Memory B cell (primary cell): ENCODE measurements at regions not wholly inside any gene's neighbourhood (a gene's known extent, or its start where the extent isn't known, plus 50 kb on each side); places are given as distances from the start of the nearest gene placed in this dataset.
"Not testable (repeated sequence)": the region's sequence is repeated elsewhere in the genome, so short reads cannot be mapped to it uniquely, and the experiment has no call there.

Source experiments
- ATAC-seq: fragments of 150-1000 bp; cut with Tn5 transposase; 2 replicates; pipeline ENCODE4 v1.10.0; 2021; ENCODE audit warnings: low read depth, mild to moderate bottlenecking, moderate library complexity
- DNase-seq, 2 donors: peaks; one replicate each; pipeline ENCODE4 v3.0.0; 2022; ENCODE audit warnings: low spot score in 2 of 2
- H3K27ac Mint-ChIP-seq: one replicate; pipeline ENCODE4 v1.8.0; 2022; ENCODE audit warnings: mild to moderate bottlenecking, moderate library complexity, mixed read lengths
- H3K27me3 Mint-ChIP-seq: one replicate; pipeline ENCODE4 v1.8.0; 2022; ENCODE audit warnings: mixed read lengths
- H3K36me3 Mint-ChIP-seq: one replicate; pipeline ENCODE4 v1.8.0; 2022; ENCODE audit warnings: mild to moderate bottlenecking, mixed read lengths
- H3K4me1 Mint-ChIP-seq: one replicate; pipeline ENCODE4 v1.8.0; 2022; ENCODE audit warnings: mixed read lengths
- H3K4me3 Mint-ChIP-seq: one replicate; pipeline ENCODE4 v1.8.0; 2022; ENCODE audit warnings: mild to moderate bottlenecking, moderate library complexity, mixed read lengths
- H3K9me3 Mint-ChIP-seq: one replicate; pipeline ENCODE4 v1.8.0; 2022; ENCODE audit warnings: mixed read lengths

- Mint-ChIP-seq H3K4me3 (no peak overlapping the region), H3K36me3 (no peaks in the 10 kb centered on the region), H3K27me3 (no peaks in the 10 kb centered on the region), H3K4me1 (no peaks in the 10 kb centered on the region), H3K9me3 (peaks cover 6% of the 10 kb centered on the region), H3K27ac (no peak overlapping the region)
- DNase-seq = no peak
- ATAC-seq = no peak
These were observed 454.3 kb upstream of the PCDH10 start for GRCh38 chr4:132694775-132695174.

- not testable (repeated sequence) for H3K4me1 Mint-ChIP-seq, ATAC-seq, H3K9me3 Mint-ChIP-seq, DNase-seq, H3K27ac Mint-ChIP-seq, H3K4me3 Mint-ChIP-seq, H3K36me3 Mint-ChIP-seq, H3K27me3 Mint-ChIP-seq
These were observed 451.6 kb upstream of the PCDH10 start for GRCh38 chr4:132697505-132697904.

DNA sequence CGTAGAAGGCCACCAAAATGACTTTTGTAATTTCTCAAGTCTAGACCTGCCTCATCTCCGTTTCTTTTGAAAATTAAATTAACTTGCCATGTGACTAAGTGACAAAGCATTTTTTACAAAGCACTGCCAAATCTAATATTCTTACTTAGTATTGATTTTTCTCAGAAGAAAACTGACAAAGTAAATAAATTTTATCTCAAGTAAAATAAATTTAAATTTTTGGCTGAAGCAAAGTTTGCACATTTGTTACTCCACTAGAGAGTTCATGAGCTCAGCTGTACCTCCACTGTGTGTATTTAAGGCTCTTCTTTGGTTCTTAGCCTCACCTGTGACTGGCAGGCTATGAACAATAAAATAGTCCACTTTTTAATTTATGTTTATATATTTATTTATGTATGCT lies 441.1 kb upstream of the PCDH10 start:
- DNase-seq (no peak), ATAC-seq (no peak)
- Mint-ChIP-seq H3K4me1 (no peaks in the 10 kb centered on the region), H3K9me3 (peaks cover 4% of the 10 kb centered on the region), H3K27me3 (no peaks in the 10 kb centered on the region), H3K27ac (no peak overlapping the region), H3K36me3 (no peaks in the 10 kb centered on the region), H3K4me3 (no peak overlapping the region)

DNA sequence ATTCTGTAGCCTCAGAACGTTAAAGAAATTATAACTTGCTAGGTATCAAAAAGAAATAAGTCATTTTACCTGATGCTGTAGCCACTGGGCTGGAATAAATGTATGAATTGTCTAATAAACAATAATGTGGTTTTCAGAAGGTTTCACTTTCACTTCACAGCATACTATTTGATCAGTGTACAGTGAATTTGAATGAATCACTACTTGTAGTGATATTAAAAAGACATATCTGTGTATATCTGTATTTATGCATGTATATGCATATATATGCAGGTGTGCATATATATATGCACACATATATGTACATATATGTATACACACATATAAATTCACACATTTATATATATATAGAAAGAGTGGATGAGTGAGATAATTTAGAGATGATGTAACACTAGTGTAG lies 440.0 kb upstream of the PCDH10 start:
- Mint-ChIP-seq H3K27me3 (no peaks in the 10 kb centered on the region), H3K36me3 (no peaks in the 10 kb centered on the region), H3K4me1 (no peaks in the 10 kb centered on the region), H3K27ac (no peak overlapping the region), H3K9me3 (peaks cover 4% of the 10 kb centered on the region), H3K4me3 (no peak overlapping the region)
- no peak for ATAC-seq
- DNase-seq = no peak

GRCh38 chr4:132710971-132711370 lies 438.1 kb upstream of the PCDH10 start:
- Mint-ChIP-seq H3K4me1 (no peaks in the 10 kb centered on the region), H3K27me3 (no peaks in the 10 kb centered on the region), H3K27ac (no peak overlapping the region), H3K36me3 (no peaks in the 10 kb centered on the region), H3K4me3 (no peak overlapping the region), H3K9me3 (peaks cover 4% of the 10 kb centered on the region)
- no peak for ATAC-seq
- DNase-seq = no peak

- no peak overlapping the region for H3K27ac Mint-ChIP-seq
- ATAC-seq (no peak), DNase-seq (no peak)
- no peaks in the 10 kb centered on the region for H3K4me1 Mint-ChIP-seq
- no peaks in the 10 kb centered on the region for H3K36me3 Mint-ChIP-seq
- no peak overlapping the region for H3K4me3 Mint-ChIP-seq
- no peaks in the 10 kb centered on the region for H3K27me3 Mint-ChIP-seq
- peaks cover 4% of the 10 kb centered on the region for H3K9me3 Mint-ChIP-seq
These were observed 411.8 kb upstream of the PCDH10 start for GRCh38 chr4:132737344-132737743.

DNA sequence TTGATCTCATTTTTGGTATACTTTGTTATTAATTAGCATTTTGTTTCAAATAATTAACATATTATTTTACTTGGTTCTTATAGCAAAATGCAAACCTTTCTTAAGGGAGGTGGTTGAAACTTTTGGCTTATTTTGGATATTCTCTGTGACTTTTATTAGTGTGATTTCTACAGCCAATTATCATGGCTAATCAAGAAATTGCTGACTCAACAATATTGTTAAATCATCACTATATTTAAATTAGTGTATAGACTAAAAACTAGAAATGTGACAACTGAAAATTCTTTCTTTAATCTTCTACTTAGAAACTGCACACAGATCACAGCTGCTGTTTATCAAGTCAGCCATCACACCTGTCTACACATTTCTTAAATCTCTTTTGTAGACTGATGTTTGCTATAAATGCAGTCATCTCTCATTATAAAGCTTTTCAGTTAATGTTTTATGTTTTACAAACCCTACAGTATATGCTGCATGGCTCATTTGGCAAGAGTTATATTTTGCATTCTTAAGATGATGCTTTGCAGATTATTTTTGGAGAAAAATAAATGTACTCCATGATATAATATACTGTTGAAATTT lies 389.8 kb upstream of the PCDH10 start:
- ATAC-seq (no peak), DNase-seq (no peak)
- Mint-ChIP-seq H3K4me1 (no peaks in the 10 kb centered on the region), H3K4me3 (no peak overlapping the region), H3K36me3 (no peaks in the 10 kb centered on the region), H3K27ac (no peak overlapping the region), H3K27me3 (no peaks in the 10 kb centered on the region), H3K9me3 (no peaks in the 10 kb centered on the region)

DNA sequence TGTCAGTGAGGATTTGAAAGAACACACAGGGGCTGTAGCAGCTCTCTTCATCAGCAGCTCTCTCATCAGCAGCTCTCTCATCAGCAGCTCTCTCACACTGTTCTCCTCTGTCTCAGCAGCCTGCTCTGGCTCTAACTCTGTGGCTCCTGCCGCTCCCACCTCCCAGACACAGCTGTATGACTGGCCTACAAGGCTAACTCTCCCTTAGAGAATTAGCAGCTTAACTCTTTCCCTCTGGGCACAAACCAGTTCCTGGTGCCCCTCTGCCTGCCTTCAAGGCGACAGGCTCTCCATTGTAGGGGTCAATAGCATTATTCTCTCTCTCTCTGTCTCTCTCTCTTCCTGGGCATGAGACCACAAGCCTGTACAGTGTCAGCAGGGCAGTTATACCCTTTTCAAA lies 385.6 kb upstream of the PCDH10 start:
- ATAC-seq (no peak), DNase-seq (no peak)
- Mint-ChIP-seq H3K9me3 (no peaks in the 10 kb centered on the region), H3K27ac (no peak overlapping the region), H3K27me3 (no peaks in the 10 kb centered on the region), H3K4me1 (no peaks in the 10 kb centered on the region), H3K4me3 (no peak overlapping the region), H3K36me3 (no peaks in the 10 kb centered on the region)

DNA sequence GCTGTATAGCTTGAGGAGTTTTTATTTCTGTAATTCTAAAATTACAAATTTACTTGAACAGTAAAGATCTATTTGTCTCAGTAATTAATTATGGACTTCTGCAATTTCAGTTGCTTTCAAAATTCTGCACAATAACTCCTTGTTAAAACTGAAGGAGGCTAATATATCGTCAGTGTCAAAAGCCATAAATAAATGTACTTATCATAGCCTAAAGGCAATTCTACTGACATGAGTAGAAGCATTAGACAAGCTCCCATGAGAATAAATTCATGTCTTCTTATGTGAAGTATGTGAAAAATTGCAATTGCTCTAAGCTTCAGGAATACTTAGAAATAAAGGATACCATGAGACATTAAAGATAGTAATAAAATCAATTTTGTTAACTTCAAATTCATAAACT lies 381.2 kb upstream of the PCDH10 start:
- Mint-ChIP-seq H3K4me3 (no peak overlapping the region), H3K9me3 (no peaks in the 10 kb centered on the region)

GRCh38 chr4:132770776-132771175 lies 378.3 kb upstream of the PCDH10 start:
- Mint-ChIP-seq H3K4me1 (no peaks in the 10 kb centered on the region), H3K9me3 (peaks cover 2% of the 10 kb centered on the region)

More for the DNA sequence above, 381.2 kb upstream of the PCDH10 start:
- H3K27ac Mint-ChIP-seq = no peak overlapping the region
- DNase-seq (no peak), ATAC-seq (no peak)
- H3K27me3 Mint-ChIP-seq = no peaks in the 10 kb centered on the region
- no peaks in the 10 kb centered on the region for H3K4me1 Mint-ChIP-seq
- H3K36me3 Mint-ChIP-seq = no peaks in the 10 kb centered on the region

DNA sequence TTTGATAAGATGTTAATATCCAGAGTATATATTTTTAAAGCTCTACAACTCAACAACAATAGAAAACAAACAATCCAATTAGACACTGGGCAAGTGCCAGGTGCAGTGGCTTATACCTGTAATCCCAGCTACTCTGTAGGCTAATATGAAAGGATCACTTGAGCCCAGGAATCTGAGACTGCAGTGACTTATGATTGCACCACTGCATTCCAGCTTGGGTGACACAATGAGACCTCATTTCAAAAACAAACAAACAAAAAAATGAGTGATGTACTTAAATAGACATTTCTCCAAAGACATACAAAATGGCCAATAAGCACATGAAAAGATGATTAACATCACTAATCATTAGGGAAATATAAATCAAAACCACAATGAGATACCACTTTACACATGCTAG lies 356.8 kb upstream of the PCDH10 start:
- Mint-ChIP-seq H3K27me3 (no peaks in the 10 kb centered on the region), H3K9me3 (peaks cover 1% of the 10 kb centered on the region), H3K27ac (no peak overlapping the region), H3K36me3 (no peaks in the 10 kb centered on the region), H3K4me3 (no peak overlapping the region), H3K4me1 (no peaks in the 10 kb centered on the region)
- ATAC-seq (no peak), DNase-seq (no peak)

More at GRCh38 chr4:132770776-132771175, 378.3 kb upstream of the PCDH10 start:
- H3K4me3 Mint-ChIP-seq = no peak overlapping the region
- no peak overlapping the region for H3K27ac Mint-ChIP-seq
- H3K27me3 Mint-ChIP-seq = no peaks in the 10 kb centered on the region
- no peak for DNase-seq
- no peaks in the 10 kb centered on the region for H3K36me3 Mint-ChIP-seq
- no peak for ATAC-seq

- no peak overlapping the region for H3K4me3 Mint-ChIP-seq
- no peak for DNase-seq
- ATAC-seq = no peak
- no peaks in the 10 kb centered on the region for H3K27me3 Mint-ChIP-seq
- H3K27ac Mint-ChIP-seq = no peak overlapping the region
- H3K36me3 Mint-ChIP-seq = no peaks in the 10 kb centered on the region
- H3K9me3 Mint-ChIP-seq = peaks cover 1% of the 10 kb centered on the region
- H3K4me1 Mint-ChIP-seq = no peaks in the 10 kb centered on the region
These were observed 351.2 kb upstream of the PCDH10 start for GRCh38 chr4:132797856-132798255.

DNA sequence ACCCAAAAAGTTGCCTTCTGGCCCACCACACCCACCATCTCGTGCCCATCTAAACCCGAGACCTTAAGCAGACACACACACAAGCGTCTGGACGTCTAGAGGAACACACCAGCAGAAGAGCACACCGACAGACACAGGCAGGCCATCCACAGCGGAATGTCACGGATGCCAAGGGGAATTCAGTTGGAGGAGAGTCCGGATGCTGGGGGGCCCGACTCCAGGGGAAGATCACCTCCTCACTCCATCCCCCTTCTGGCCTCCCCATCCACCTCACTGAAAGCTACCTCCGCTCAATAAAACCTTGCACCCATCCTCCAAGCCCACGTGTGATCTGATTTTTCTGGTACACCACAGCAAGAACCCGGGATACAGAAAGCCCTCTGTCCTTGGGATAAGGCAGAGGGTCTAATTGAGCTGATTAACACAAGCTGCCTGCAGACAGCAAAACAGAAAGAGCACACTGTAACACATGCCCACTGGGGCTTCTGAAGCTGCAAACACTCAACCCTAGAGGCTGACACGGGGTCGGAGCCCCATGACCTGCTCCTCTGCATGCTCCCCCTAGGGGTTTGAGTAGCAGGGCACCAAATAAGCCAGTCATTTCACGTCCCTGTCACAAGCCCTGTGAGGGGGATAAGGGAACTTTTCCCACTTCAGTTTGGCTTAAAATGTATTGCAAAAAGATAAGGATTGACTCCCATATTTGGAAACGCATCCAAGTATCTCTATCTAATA lies 339.6 kb upstream of the PCDH10 start:
- no peak for ATAC-seq
- Mint-ChIP-seq H3K27me3 (no peaks in the 10 kb centered on the region), H3K4me3 (no peak overlapping the region), H3K4me1 (no peaks in the 10 kb centered on the region), H3K27ac (no peak overlapping the region), H3K36me3 (no peaks in the 10 kb centered on the region), H3K9me3 (peaks cover 3% of the 10 kb centered on the region)
- DNase-seq = no peak

- not testable (repeated sequence) for H3K9me3 Mint-ChIP-seq, H3K27me3 Mint-ChIP-seq, H3K4me1 Mint-ChIP-seq, H3K4me3 Mint-ChIP-seq, H3K36me3 Mint-ChIP-seq, ATAC-seq, DNase-seq, H3K27ac Mint-ChIP-seq
These were observed 336.0 kb upstream of the PCDH10 start for GRCh38 chr4:132813061-132813460.

DNA sequence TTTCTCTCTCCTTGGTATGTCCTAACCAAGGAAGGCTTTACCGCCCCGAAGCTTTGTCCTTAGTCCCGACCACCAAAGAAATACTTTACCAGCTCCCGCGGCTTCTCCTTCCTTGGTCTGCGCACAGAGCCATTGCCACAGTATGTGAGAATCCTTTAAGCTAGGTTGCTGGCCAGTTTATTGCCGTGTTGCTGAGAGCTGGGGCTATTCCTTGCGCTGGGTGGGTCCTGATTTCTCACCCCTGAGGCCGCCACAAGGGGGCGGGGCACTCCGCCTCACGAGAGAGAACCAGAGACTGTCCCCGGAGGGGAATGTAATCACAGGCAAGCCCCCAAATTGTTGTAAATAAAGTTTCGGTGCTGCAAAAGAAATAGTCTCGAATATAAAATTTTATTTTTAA lies 331.0 kb upstream of the PCDH10 start:
- no peak overlapping the region for H3K27ac Mint-ChIP-seq
- DNase-seq (no peak), ATAC-seq (no peak)
- no peaks in the 10 kb centered on the region for H3K27me3 Mint-ChIP-seq
- H3K9me3 Mint-ChIP-seq = peaks cover 4% of the 10 kb centered on the region
- no peak overlapping the region for H3K4me3 Mint-ChIP-seq
- H3K36me3 Mint-ChIP-seq = no peaks in the 10 kb centered on the region
- no peaks in the 10 kb centered on the region for H3K4me1 Mint-ChIP-seq
